Esophagus muscularis mucosa (tissue), 3 donors: ENCODE measurements at regions not wholly inside any gene's neighbourhood (a gene's known extent, or its start where the extent isn't known, plus 50 kb on each side); places are given as distances from the start of the nearest gene placed in this dataset.

Experiments
- POLR2A ChIP-seq: fragments of 450-650 bp; IDR thresholded peaks from one replicate; pipeline ENCODE4 v1.6.1; 2017; ENCODE audit warnings: antibody characterized with exemption, moderate library complexity, mild to moderate bottlenecking, low read depth
- POLR2AphosphoS5 ChIP-seq, 2 donors: sonication (generic); formaldehyde crosslinking; IDR thresholded peaks; one replicate each; pipeline ENCODE4 v1.6.1; 2017; ENCODE audit warnings: antibody characterized with exemption in 2 of 2
- TF ChIP-seq, protein P1 (sequence below), 3 experiments: fragments of 200-600 bp in 2 of 3; fragments of 450-650 bp in 1 of 3; sonication (generic) in 2 of 3; IDR thresholded peaks; one replicate each; pipeline ENCODE4 v1.5.1; 2017 to 2019; ENCODE audit warnings: antibody characterized with exemption in 3 of 3, mild to moderate bottlenecking in 2 of 3, moderate library complexity in 1 of 3

- TF ChIP-seq POLR2AphosphoS5 (IDR thresholded peaks at IDR 0.05) (no peak), POLR2A (no peak)
- TF ChIP-seq, protein P1, sequence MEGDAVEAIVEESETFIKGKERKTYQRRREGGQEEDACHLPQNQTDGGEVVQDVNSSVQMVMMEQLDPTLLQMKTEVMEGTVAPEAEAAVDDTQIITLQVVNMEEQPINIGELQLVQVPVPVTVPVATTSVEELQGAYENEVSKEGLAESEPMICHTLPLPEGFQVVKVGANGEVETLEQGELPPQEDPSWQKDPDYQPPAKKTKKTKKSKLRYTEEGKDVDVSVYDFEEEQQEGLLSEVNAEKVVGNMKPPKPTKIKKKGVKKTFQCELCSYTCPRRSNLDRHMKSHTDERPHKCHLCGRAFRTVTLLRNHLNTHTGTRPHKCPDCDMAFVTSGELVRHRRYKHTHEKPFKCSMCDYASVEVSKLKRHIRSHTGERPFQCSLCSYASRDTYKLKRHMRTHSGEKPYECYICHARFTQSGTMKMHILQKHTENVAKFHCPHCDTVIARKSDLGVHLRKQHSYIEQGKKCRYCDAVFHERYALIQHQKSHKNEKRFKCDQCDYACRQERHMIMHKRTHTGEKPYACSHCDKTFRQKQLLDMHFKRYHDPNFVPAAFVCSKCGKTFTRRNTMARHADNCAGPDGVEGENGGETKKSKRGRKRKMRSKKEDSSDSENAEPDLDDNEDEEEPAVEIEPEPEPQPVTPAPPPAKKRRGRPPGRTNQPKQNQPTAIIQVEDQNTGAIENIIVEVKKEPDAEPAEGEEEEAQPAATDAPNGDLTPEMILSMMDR (IDR thresholded peaks at IDR 0.05) = no peak
Observed at GRCh38 chr3:66904831-66905493, 93.1 kb upstream of the KBTBD8 start.
